WERI-Rb-1 (cell line): ENCODE measurements at regions not wholly inside any gene's neighbourhood (a gene's known extent, or its start where the extent isn't known, plus 50 kb on each side); places are given as distances from the start of the nearest gene placed in this dataset.

Experiments
- DNase-seq: peaks from one replicate; pipeline ENCODE4 v3.0.0-alpha.2; 2020
- H3K27ac ChIP-seq: fragments of 250-450 bp; sonication (Bioruptor Pico); 2 replicates; pipeline ENCODE4 v1.5.1; 2020; ENCODE audit warnings: mild to moderate bottlenecking, moderate library complexity
- H3K27me3 ChIP-seq: fragments of 250-450 bp; sonication (Bioruptor Pico); 2 replicates; pipeline ENCODE4 v1.5.1; 2021; ENCODE audit warnings: mild to moderate bottlenecking, low read depth, moderate library complexity; ENCODE audit not compliant: insufficient read depth, severe bottlenecking
- H3K36me3 ChIP-seq: fragments of 250-450 bp; sonication (Bioruptor Pico); 2 replicates; pipeline ENCODE4 v1.5.1; 2020; ENCODE audit warnings: mild to moderate bottlenecking, moderate library complexity
- H3K4me3 ChIP-seq: 2 replicates; pipeline ENCODE4 v1.5.1; 2011; ENCODE audit warnings: low read depth, mild to moderate bottlenecking, control low read depth, low read length
- H3K9me3 ChIP-seq: fragments of 250-450 bp; sonication (Bioruptor Pico); 2 replicates; pipeline ENCODE4 v1.5.1; 2021; ENCODE audit warnings: mild to moderate bottlenecking, moderate library complexity; ENCODE audit not compliant: severe bottlenecking
- CTCF ChIP-seq: IDR thresholded peaks from 2 replicates; pipeline ENCODE4 v1.5.1; 2011; ENCODE audit warnings: low read depth, mild to moderate bottlenecking, control low read depth, inconsistent platforms, low read length

GRCh38 chr1:73756817-73757216 is 441.2 kb downstream of the LRRIQ3 start:
- TF ChIP-seq CTCF = no peak
- Histone ChIP-seq H3K27me3 (no peaks in the 10 kb centered on the region), H3K27ac (no peak overlapping the region), H3K4me3 (no peak overlapping the region), H3K9me3 (no peaks in the 10 kb centered on the region), H3K36me3 (no peaks in the 10 kb centered on the region)
- DNase-seq = no peak

- Histone ChIP-seq H3K36me3 (no peaks in the 10 kb centered on the region), H3K9me3 (no peaks in the 10 kb centered on the region), H3K27me3 (no peaks in the 10 kb centered on the region), H3K4me3 (no peak overlapping the region), H3K27ac (no peak overlapping the region)
- TF ChIP-seq CTCF = no peak
- no peak for DNase-seq
These were observed 442.3 kb downstream of the LRRIQ3 start for GRCh38 chr1:73755649-73756048.

- no peaks in the 10 kb centered on the region for H3K9me3 ChIP-seq
- H3K27me3 ChIP-seq = no peaks in the 10 kb centered on the region
- no peak for TF ChIP-seq CTCF
- DNase-seq = no peak
- H3K36me3 ChIP-seq = no peaks in the 10 kb centered on the region
- no peak overlapping the region for H3K4me3 ChIP-seq
- H3K27ac ChIP-seq = no peak overlapping the region
These were observed 448.0 kb downstream of the LRRIQ3 start for GRCh38 chr1:73749996-73750395.

- Histone ChIP-seq H3K36me3 (no peaks in the 10 kb centered on the region), H3K9me3 (no peaks in the 10 kb centered on the region), H3K27ac (no peak overlapping the region), H3K4me3 (no peak overlapping the region), H3K27me3 (no peaks in the 10 kb centered on the region)
- TF ChIP-seq CTCF = no peak
- no peak for DNase-seq
These were observed 453.0 kb downstream of the LRRIQ3 start for GRCh38 chr1:73744985-73745384.

GRCh38 chr1:73736125-73736524 is 461.9 kb downstream of the LRRIQ3 start:
- no peak for DNase-seq
- no peak for TF ChIP-seq CTCF
- H3K27me3 ChIP-seq = no peaks in the 10 kb centered on the region
- no peak overlapping the region for H3K27ac ChIP-seq
- H3K4me3 ChIP-seq = no peak overlapping the region
- H3K36me3 ChIP-seq = no peaks in the 10 kb centered on the region
- H3K9me3 ChIP-seq = no peaks in the 10 kb centered on the region

- Histone ChIP-seq H3K4me3 (no peak overlapping the region), H3K9me3 (no peaks in the 10 kb centered on the region), H3K36me3 (no peaks in the 10 kb centered on the region), H3K27ac (no peak overlapping the region), H3K27me3 (no peaks in the 10 kb centered on the region)
- DNase-seq = no peak
- no peak for TF ChIP-seq CTCF
These were observed 470.9 kb downstream of the LRRIQ3 start for GRCh38 chr1:73727036-73727435.
